Tibial artery (tissue), 4 donors: ENCODE measurements at regions not wholly inside any gene's neighbourhood (a gene's known extent, or its start where the extent isn't known, plus 50 kb on each side); places are given as distances from the start of the nearest gene placed in this dataset.

Source experiments
- DNase-seq, 2 donors: peaks; one replicate each; pipeline ENCODE4 v3.0.0-alpha.2; 2019
- H3K27ac ChIP-seq, 2 donors: fragments of 200-600 bp; sonication (generic) in 1 of 2; 1 replicate in 1 of 2; 2 replicates in 1 of 2; pipeline ENCODE4 v1.5.1; 2018 to 2019; ENCODE audit warnings: mild to moderate bottlenecking in 1 of 2
- H3K27me3 ChIP-seq, 2 donors: fragments of 200-600 bp; sonication (generic) in 1 of 2; one replicate each; pipeline versions ENCODE4 v1.5.1 to v1.6.0; 2016 to 2019
- H3K36me3 ChIP-seq, 3 donors: fragments of 200-600 bp; sonication (generic) in 2 of 3; one replicate each; pipeline ENCODE4 v1.5.1; 2016 to 2019; ENCODE audit warnings: mild to moderate bottlenecking in 2 of 3
- H3K4me1 ChIP-seq, 4 donors: fragments of 200-600 bp; sonication (generic) in 2 of 4; 1 replicate in 3 of 4; 2 replicates in 1 of 4; pipeline ENCODE4 v1.5.1; 2016 to 2019
- H3K4me3 ChIP-seq, 2 donors: fragments of 200-600 bp; sonication (generic) in 1 of 2; 1 replicate in 1 of 2; 2 replicates in 1 of 2; pipeline ENCODE4 v1.5.1; 2018 to 2019; ENCODE audit warnings: mild to moderate bottlenecking in 2 of 2
- H3K9me3 ChIP-seq, 3 donors: fragments of 200-600 bp; sonication (generic) in 1 of 3; one replicate each; pipeline ENCODE4 v1.5.1; 2016 to 2019
- CTCF ChIP-seq, 2 experiments: fragments of 200-600 bp in 1 of 2; fragments of 450-650 bp in 1 of 2; IDR thresholded peaks; one replicate each; pipeline ENCODE4 v1.5.1; 2017 to 2019; ENCODE audit warnings: antibody characterized with exemption in 2 of 2, mild to moderate bottlenecking in 1 of 2, moderate library complexity in 1 of 2
- intact Hi-C: fragments of 100-400 bp; cut with DNase I; formaldehyde crosslinking; loops from one replicate; pipeline ENCODE4 v1.15.0; 2023; ENCODE audit warnings: low total_unique reads

- Histone ChIP-seq H3K4me1 (no peaks in the 10 kb centered on the region), H3K4me3 (no peak overlapping the region), H3K27me3 (no peaks in the 10 kb centered on the region), H3K9me3 (no peaks in the 10 kb centered on the region), H3K27ac (no peak overlapping the region), H3K36me3 (no peaks in the 10 kb centered on the region)
- TF ChIP-seq CTCF (IDR thresholded peaks at IDR 0.05) = no peak
- DNase-seq = no peak
- intact Hi-C loops = no loop called here
Measured at GRCh38 chr12:5379749-5380496, 52.0 kb upstream of the NTF3 start.
